Peyer's patch (tissue), 4 donors: ENCODE measurements at regions not wholly inside any gene's neighbourhood (a gene's known extent, or its start where the extent isn't known, plus 50 kb on each side); places are given as distances from the start of the nearest gene placed in this dataset.

Source experiments
- DNase-seq, 3 donors: peaks; one replicate each; pipeline ENCODE4 v3.0.0-alpha.2; 2017 to 2019
- H3K27ac ChIP-seq, 4 donors: fragments of 200-600 bp; sonication (generic); one replicate each; pipeline ENCODE4 v1.5.1; 2016 to 2019
- H3K27me3 ChIP-seq, 2 donors: fragments of 200-600 bp; sonication (generic); one replicate each; pipeline ENCODE4 v1.5.1; 2019
- H3K36me3 ChIP-seq, 3 donors: fragments of 200-600 bp; sonication (generic); one replicate each; pipeline ENCODE4 v1.5.1; 2016 to 2019
- H3K4me1 ChIP-seq, 4 donors: fragments of 200-600 bp; sonication (generic); one replicate each; pipeline ENCODE4 v1.5.1; 2016 to 2019
- H3K4me3 ChIP-seq, 4 donors: fragments of 200-600 bp; sonication (generic); 1 replicate in 3 of 4; 2 replicates in 1 of 4; pipeline ENCODE4 v1.5.1; 2016 to 2019; ENCODE audit warnings: mild to moderate bottlenecking in 1 of 4
- H3K9me3 ChIP-seq, 4 donors: fragments of 200-600 bp; sonication (generic); one replicate each; pipeline ENCODE4 v1.5.1; 2016 to 2019; ENCODE audit warnings: mild to moderate bottlenecking in 1 of 4
- POLR2A ChIP-seq, 2 donors: fragments of 450-650 bp; IDR thresholded peaks; one replicate each; pipeline ENCODE4 v1.5.1; 2017; ENCODE audit warnings: antibody characterized with exemption in 2 of 2, mild to moderate bottlenecking in 2 of 2, moderate library complexity in 2 of 2
- TF ChIP-seq, protein P1 (sequence below), 6 experiments: fragments of 450-650 bp in 4 of 6; fragments of 200-600 bp in 2 of 6; sonication (generic) in 1 of 6; IDR thresholded peaks; one replicate each; pipeline ENCODE4 v1.5.1; 2017 to 2019; ENCODE audit warnings: antibody characterized with exemption in 6 of 6, mild to moderate bottlenecking in 3 of 6, moderate library complexity in 1 of 6

DNA sequence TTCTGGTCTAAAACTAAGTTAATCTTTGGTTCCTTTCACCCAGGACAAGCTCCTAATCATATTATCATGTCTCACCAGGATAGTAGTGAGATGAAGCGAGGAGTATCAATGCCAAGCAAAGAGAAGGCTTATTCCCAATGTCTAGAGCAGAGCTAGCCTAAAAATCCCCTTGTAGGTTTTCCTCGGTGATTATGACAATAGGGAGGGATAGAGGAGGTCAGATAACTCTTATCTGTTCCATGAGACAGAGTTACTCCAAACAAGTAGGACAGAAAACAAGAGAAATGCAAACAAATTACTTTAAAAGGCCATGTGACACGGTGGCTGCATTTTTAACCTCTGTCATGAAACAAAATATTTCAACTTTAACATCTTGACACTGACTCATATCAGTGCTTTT, 623.1 kb downstream of the ADCYAP1 start:
- DNase-seq: no peak
- Histone ChIP-seq H3K4me3 (no peak overlapping the region), H3K27ac (no peak overlapping the region), H3K36me3 (no peaks in the 10 kb centered on the region), H3K4me1 (no peaks in the 10 kb centered on the region), H3K27me3 (no peaks in the 10 kb centered on the region), H3K9me3 (peaks cover 0 to 1% (median 0%) of the 10 kb centered on the region in 4 donors)
- TF ChIP-seq, protein P1, sequence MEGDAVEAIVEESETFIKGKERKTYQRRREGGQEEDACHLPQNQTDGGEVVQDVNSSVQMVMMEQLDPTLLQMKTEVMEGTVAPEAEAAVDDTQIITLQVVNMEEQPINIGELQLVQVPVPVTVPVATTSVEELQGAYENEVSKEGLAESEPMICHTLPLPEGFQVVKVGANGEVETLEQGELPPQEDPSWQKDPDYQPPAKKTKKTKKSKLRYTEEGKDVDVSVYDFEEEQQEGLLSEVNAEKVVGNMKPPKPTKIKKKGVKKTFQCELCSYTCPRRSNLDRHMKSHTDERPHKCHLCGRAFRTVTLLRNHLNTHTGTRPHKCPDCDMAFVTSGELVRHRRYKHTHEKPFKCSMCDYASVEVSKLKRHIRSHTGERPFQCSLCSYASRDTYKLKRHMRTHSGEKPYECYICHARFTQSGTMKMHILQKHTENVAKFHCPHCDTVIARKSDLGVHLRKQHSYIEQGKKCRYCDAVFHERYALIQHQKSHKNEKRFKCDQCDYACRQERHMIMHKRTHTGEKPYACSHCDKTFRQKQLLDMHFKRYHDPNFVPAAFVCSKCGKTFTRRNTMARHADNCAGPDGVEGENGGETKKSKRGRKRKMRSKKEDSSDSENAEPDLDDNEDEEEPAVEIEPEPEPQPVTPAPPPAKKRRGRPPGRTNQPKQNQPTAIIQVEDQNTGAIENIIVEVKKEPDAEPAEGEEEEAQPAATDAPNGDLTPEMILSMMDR (IDR thresholded peaks at IDR 0.05): no peak
- TF ChIP-seq POLR2A (IDR thresholded peaks at IDR 0.05): no peak

DNA sequence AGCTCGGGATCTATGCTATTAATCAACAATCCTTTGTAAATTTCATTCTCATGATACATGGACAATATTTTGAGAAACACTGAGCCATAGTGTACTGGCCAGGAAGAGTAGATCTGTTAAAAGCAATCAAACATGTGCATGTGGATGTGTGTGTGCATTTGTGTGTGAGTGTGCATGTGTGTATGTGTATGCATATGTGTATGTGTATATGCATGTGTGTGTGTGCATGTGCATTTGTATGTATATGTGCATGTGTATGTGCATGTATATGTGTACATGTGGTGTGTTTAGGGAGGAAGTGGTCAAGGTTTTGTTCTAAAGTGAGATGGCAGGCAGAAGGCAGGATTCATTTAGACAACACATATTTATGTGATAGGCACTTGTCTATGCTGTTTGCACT, 623.8 kb downstream of the ADCYAP1 start:
- no peak for DNase-seq
- Histone ChIP-seq H3K9me3 (peaks cover 0 to 5% (median 0%) of the 10 kb centered on the region in 4 donors), H3K4me1 (no peaks in the 10 kb centered on the region), H3K27me3 (no peaks in the 10 kb centered on the region), H3K36me3 (no peaks in the 10 kb centered on the region), H3K4me3 (no peak overlapping the region), H3K27ac (no peak overlapping the region)
- TF ChIP-seq, protein P1 (IDR thresholded peaks at IDR 0.05): no peak
- TF ChIP-seq POLR2A (IDR thresholded peaks at IDR 0.05): no peak

DNA sequence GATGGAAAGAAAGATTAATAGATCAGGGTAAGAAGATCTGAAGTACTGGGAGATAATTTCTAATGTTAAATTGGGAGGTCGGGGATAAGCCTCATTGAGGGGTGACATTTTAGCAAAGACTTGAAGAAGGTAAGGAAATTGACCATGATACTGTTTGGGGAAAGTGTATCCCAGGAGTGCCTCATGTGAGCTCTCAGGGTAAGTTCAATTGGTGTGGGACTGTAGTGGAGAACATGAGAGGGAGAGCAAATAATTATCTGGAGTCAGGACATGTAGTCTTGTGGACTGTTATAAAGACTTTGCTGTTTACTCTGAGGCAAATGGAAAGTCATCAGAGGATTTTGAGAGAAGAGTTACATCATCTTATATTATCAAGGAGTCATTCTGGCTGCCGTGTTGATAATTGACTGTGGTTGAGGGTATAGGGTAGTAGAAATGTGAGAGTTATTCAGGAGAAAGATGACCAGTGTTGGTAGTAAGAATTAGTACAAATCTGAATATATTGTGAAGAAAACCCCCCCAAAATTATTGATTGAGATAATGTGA, 624.4 kb downstream of the ADCYAP1 start:
- no peak for TF ChIP-seq POLR2A (IDR thresholded peaks at IDR 0.05)
- TF ChIP-seq, protein P1 (IDR thresholded peaks at IDR 0.05): no peak
- no peak overlapping the region for H3K27ac ChIP-seq
- no peaks in the 10 kb centered on the region for H3K4me1 ChIP-seq
- H3K9me3 ChIP-seq: peaks cover 0 to 5% (median 0%) of the 10 kb centered on the region in 4 donors
- no peaks in the 10 kb centered on the region for H3K36me3 ChIP-seq
- no peak for DNase-seq
- H3K4me3 ChIP-seq: no peak overlapping the region
- no peaks in the 10 kb centered on the region for H3K27me3 ChIP-seq

DNA sequence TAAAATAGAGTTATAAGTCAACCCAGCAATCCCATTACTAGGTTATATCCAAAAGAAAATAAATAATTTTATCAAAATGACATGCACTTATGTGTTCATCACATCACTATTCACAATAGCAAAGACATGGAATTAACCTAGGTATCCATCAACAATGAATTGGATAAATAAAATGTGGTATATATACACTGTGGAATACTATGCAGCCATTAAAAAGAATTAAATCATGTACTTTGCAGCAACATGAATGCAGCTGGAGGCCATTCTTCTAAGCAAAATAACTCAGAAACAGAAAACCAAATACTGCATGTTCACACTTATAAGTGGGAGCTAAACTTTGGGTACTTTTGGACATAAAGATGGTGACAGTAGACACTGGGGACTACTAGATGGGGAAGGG, 626.0 kb downstream of the ADCYAP1 start:
- H3K27ac ChIP-seq: no peak overlapping the region

DNA sequence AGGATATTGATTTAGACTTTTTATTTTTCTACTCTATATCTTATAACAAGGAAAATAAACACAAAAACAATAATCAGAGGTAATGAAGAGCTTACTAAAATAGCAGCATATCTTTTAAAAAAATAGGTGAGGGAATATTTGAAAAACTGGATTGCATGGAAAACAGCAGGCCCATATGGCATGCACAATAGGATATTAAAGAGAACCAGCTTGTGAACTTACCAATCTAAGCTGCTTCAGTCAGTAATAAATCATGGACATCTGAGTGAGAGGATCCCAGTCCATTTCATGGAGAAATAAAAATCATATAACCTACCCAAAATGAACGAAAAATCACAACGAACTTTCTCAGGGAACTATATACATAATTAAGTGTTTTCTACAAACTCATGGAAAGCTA, 634.6 kb downstream of the ADCYAP1 start:
- DNase-seq: no peak
- Histone ChIP-seq H3K9me3 (no peaks in the 10 kb centered on the region), H3K4me3 (no peak overlapping the region), H3K4me1 (no peaks in the 10 kb centered on the region), H3K36me3 (no peaks in the 10 kb centered on the region), H3K27ac (no peak overlapping the region), H3K27me3 (no peaks in the 10 kb centered on the region)
- TF ChIP-seq POLR2A (IDR thresholded peaks at IDR 0.05): no peak
- TF ChIP-seq, protein P1 (IDR thresholded peaks at IDR 0.05): no peak

More for the DNA sequence above, 626.0 kb downstream of the ADCYAP1 start:
- Histone ChIP-seq H3K27me3 (no peaks in the 10 kb centered on the region), H3K36me3 (no peaks in the 10 kb centered on the region), H3K4me3 (no peak overlapping the region), H3K9me3 (peaks cover 0 to 5% (median 0%) of the 10 kb centered on the region in 4 donors), H3K4me1 (no peaks in the 10 kb centered on the region)
- TF ChIP-seq, protein P1 (IDR thresholded peaks at IDR 0.05): no peak
- no peak for TF ChIP-seq POLR2A (IDR thresholded peaks at IDR 0.05)
- no peak for DNase-seq

DNA sequence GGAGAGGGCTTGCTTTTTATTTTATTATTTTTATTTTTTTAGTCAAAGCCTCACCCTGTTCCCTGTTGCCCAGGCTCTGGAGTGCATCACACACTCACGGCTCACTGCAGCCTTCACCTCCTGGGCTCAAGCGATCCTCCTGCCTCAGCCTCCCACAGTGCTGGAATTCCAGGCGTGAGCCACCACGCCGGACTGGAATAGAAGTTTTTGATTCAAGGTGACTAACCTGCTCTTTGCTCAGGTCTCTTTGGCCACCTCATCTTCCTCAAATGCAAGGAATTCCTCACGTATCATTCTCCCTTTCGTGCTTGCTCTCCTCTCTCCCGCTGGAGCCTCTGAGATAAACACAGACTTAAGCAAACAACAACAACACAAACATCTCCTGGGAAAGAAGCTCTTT, 636.8 kb downstream of the ADCYAP1 start:
- Histone ChIP-seq H3K4me3 (no peak overlapping the region), H3K36me3 (no peaks in the 10 kb centered on the region), H3K9me3 (no peaks in the 10 kb centered on the region), H3K27me3 (no peaks in the 10 kb centered on the region), H3K27ac (no peak overlapping the region), H3K4me1 (no peaks in the 10 kb centered on the region)
- DNase-seq: no peak
- TF ChIP-seq, protein P1 (IDR thresholded peaks at IDR 0.05): no peak
- no peak for TF ChIP-seq POLR2A (IDR thresholded peaks at IDR 0.05)
